H4 (cell line): ENCODE measurements at regions not wholly inside any gene's neighbourhood (a gene's known extent, or its start where the extent isn't known, plus 50 kb on each side); places are given as distances from the start of the nearest gene placed in this dataset.

Experiments
- DNase-seq: peaks from one replicate; pipeline ENCODE4 v3.0.0-alpha.2; 2015; ENCODE audit warnings: low spot score

DNA sequence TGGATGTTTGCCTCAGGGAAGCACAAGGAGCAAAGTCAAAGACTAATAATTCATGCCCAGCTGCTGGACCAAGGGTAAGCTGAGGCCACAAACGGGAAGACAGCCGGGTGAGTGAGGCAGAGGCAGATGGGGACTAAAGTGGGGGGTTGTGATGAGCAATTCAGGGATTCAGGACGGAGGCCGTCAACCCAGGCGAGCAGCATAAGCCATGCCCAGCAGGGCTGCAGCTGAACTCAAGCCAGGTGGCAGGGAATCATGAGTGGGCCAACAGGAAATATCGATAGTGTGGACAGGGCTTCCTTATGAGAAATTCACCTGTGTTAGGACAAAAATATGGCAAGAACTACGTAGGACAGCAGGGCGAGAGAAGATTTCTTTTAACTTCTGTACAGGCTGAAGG, 246.8 kb downstream of the CDC5L start:
- no peak for DNase-seq

DNA sequence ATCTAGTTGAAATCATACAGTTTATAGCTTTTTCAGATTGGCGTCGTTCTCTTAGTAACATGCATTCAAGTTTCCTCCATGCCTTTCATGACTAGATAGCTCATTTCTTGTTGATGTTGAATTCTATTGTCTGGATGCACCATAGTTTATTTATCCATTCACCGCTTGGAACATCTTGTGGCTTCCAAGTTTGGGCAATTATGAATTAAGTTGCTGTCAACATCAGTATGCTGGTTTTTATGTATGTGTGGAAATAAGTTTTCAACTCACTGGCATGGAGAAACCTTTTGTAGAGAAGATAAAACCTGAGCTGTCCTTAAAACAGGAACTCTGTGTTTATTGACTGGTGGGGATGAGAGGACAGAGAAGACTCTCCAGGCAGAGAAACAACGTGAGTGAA, 248.0 kb downstream of the CDC5L start:
- DNase-seq = no peak

DNA sequence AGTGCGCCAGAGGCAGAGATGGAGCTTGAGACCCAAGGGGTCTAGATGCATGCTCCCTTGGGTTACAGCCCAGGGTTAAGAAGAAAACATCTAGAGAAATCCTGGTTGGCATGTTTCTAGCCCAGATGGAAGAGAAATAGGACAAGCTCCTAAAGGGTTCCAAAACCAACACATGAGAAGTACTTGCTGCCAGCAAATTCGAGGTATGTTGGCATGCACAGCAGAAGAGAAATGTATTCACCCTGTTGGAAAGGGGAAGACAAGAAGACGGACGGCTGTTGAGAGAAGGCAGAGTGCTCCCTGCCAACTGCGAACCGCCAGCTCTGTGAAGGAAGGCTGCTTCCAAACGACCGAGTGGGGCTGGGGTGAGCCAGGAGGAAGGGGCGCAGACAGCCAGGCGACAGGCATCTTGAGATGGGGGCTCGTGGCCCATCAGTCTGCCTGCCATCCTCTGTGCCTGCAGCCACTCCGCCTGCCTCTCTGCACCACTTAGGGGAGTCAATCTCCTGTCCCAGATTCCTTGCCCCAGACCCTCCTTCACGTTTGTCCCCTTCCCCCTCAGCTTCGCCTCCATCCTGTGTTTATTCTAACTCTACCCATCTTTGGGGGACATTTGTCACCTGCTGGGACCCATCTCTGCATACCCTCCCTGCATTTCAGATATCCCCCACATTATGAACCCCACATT, 249.2 kb downstream of the CDC5L start:
- no peak for DNase-seq

DNA sequence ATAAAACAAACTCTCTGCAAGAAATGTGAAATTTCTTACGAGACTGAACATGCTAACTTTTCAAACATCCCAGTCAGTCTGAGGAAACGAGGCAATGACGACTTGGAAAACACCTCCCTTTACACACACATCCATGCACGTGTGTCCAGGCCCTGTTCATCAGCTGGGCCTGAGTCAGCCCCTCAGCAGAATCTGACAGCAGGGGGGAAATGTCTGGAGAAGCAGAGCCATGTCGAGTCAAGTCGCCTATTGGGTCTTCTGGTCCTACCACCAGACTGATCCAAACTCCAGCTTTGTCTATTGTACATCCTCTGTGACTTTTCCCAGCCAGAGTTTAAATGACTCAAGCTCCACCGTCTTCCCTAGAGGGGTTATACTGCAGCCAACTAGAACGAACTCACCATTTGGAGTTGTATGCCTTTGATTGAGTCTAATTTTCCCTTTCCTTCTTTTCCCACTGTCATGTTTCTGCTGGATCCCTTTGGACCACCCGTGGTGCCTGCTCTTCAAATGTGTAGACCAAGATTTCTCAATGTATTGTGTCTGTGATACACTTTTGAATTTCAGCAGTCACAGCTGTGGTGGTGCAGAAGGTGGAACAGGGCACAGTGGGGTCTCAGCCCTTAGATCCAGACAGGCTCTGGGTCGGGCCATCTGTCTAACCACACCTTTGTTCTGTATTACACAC, 254.0 kb downstream of the CDC5L start:
- DNase-seq = no peak

DNA sequence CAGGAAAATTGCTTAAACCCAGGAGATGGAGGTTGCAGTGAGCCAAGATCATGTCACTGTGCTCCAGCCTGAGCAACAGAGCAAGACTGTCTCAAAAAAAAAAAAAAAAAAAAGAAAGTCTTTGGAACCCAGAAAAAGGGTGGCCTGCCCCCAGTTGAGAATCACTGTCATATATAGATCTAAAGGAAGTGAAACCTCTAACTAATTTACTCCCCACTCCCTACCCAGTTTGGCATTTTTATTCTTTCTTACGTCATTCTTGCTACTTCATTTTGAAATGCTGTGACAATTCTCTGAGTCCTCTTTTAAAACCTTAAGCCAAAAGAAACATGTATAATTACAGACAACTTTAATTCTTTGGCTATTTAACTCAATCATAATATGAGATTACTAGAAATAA, 254.8 kb downstream of the CDC5L start:
- no peak for DNase-seq

DNA sequence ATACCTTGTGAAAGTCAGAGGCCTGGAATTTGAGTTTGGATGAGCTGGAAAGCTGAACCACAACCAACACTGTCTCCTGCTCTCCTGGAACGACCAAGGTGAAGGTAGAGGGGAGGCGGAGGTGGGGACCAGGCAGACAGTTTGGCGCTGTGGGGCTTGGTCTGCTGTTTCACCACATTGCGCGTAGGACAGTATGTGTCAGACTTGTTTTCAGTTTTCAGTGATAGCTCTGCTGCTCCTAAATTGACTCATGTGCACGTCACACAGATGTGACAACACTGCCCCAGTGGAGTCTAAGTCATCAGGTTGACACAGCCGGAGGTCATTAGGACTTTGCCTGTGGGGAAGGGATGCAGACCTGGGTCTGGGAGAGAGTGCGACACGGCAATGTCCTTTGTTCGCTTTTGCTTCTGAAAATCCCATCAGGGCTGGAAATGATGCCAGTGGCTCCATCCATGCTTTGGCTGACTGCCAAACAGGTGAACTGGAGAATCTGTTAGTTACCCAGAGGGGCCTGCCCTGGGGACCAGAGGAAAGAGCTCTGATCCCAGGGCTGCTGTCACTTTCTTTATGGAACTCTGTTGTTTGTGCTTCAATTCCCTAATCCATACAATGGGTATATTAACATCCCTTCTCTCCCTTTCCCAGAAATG, 255.5 kb downstream of the CDC5L start:
- no peak for DNase-seq

DNA sequence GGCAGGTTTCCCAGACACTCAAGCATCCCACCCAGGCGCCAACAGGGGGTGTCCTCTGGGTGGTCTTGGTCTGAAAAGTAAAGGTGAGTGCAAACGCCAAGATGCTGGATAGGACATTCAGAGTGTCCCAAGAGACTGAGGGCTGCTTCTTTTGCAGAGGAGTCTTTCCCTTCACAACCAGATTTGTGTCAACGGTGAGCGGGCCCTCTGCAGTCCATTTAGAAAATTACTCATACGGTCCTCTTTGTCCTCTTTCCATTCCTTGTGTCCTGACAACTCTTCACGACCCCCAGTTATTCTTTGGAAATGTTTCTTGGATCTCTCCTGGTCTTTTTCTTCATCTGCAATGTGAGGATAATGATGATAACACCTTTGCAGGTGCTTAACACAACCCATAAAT, 257.8 kb downstream of the CDC5L start:
- no peak for DNase-seq

DNA sequence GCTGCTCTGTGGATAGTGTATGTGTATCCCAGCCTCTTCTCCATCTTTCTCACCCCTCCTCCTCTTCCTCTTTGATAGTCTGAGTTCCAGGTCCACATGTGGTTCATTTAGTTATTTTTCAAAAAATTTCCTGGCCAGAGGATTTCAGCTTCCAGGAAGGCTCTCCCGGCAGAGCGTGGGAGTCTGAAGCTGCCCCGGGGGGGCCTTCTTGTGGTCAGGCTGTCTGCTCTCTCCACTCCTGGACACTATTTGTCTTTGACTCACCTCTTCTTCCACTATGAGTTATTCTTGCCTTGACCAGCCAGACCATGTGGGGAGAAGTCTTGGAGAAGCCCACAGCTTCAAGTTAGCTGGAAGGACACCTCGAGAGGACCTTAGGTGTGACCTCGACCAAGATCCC, 258.8 kb downstream of the CDC5L start:
- no peak for DNase-seq

DNA sequence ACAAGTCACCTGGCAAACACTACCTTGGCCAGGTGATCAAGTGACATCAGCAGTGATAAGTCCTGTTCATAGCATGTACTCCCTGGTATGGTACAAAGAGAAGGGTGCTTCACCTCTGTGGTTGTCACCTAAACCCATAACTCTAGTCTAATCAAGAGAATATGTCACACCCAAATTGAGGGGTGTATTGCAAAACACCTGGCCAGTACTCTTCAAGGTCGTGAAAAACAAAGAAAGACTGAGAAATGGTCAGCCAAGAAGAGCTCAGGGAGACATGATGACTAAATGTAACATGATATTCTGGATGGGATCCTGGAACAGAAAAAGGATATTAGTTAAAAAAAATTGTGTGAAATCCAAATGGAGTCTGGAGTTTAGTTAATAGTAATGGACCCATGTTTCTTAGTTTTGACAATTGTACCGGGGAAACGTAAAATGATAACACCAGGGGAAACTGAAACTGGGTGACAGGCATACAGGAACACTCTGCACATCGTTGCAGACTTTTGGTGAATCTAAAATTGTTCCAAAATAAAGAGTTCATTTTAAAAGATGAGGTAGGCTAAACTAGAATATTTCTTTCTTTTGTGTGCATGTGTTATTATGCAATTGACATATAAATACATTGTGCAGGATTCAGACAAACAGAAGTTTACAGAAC, 262.0 kb downstream of the CDC5L start:
- no peak for DNase-seq

DNA sequence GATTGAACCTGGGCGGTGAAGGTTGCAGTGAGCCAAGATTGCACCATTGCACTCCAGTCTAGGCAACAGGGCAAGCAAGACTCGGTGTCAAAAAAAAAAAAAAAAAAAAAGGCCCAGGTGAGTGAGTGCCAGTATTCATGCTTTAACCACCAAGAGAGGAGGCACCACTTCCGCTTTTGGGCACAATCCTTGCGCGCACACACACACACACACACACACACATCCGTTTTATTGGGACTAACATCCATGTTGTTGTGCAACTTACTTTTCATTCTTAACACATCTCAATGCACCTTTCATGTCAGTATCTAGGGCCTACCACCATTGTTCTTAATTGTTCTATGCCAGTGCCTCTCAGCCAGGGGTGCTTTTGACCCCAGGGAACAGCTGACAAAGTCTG, 263.0 kb downstream of the CDC5L start:
- DNase-seq = no peak

DNA sequence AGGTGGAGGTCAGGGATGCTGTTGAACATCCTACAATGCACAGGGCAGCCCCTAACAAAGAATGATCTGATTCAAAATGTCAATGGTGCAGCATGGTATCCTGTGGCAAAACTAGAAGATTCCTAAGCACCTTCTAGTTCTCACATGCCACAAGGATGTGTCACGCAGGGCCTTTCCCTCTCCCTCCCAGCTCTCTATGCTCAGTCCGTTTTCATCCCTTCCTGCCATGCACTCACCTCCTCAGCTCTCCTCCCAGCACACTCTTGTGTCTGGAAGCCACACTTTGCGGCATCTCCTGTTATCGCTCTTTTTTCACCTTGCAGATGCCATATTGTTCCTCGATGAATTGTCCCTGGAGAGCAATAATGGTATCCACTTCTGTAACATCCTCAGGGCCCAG, 263.4 kb downstream of the CDC5L start:
- DNase-seq = no peak

DNA sequence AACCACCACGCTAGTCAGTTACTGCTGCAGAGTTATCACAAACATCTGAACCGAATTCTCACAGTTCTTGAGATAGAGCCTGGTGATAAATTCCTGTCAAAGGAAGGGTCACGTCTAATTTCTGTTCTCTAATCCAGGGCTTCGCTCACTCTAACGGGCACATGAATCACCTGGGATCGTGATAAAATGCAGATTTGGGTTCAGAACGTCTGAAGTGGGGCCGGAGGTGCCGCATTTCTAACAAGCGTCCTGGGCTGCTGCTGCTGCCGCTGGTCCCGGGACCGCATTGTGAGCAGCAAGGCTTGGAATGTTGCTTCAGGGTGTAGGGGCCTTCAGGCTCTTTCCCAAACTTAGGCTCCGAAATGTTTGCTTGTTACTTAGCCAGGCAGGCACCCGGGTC, 264.1 kb downstream of the CDC5L start:
- no peak for DNase-seq

DNA sequence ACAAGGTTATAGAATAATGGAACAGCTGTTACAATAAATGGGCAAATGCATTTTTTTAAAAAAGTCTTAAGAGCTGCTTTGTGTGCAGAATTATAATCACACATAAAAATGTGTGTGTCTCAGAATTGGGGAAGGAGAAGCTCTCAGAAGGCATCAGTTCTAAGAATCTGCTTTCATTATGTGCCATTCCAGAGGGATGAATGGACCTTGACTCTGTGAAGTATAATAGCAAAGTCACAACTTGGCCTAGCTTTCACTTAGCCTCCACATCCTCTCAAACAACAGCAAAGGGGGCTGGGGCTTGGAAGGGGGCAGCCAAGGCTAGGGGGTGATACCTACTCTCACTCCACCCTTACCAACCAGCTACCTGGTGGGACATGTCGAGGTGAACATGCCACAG, 265.0 kb downstream of the CDC5L start:
- DNase-seq = no peak

DNA sequence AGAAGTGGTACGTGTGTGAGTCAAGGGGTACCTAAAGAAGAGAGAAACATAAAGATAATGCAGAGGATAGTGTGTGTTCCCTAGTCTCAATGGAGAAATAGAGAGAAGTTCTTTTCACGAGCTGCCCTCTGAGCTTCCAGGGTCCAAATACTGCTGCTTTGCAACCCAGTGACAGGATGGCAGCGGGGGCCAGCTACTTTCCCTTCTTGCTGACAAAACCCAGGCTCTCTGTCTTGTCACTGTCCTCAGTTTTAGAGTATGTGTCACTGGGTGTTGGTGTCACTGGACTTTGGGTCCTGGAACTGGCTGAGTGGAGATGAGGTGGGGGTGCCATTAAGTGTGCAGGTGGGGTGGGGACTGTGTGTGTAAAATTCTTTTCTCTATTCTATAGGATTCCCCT, 265.6 kb downstream of the CDC5L start:
- no peak for DNase-seq

DNA sequence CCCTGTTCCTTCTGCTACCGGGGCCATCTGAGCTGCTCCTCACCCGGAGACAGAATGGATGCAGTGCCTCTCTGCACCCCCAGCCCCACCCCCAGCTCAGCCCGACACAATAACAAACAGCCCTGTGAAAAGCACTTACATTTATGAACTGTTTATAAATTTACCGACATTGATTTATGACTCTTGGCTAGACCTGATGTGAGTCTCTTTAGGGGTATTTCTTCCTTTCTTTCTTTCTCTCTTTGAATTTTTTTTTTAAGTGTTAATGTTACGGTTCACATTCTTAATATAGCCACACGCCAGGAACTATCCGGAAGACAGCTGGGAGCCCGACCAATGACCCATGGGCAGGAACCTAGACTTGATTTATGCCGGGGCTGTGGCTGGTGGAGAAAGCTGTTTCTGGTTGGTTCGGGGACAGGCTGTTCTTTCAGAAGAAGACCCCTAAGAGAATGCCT, 266.3 kb downstream of the CDC5L start:
- DNase-seq = peak; percentile 49

DNA sequence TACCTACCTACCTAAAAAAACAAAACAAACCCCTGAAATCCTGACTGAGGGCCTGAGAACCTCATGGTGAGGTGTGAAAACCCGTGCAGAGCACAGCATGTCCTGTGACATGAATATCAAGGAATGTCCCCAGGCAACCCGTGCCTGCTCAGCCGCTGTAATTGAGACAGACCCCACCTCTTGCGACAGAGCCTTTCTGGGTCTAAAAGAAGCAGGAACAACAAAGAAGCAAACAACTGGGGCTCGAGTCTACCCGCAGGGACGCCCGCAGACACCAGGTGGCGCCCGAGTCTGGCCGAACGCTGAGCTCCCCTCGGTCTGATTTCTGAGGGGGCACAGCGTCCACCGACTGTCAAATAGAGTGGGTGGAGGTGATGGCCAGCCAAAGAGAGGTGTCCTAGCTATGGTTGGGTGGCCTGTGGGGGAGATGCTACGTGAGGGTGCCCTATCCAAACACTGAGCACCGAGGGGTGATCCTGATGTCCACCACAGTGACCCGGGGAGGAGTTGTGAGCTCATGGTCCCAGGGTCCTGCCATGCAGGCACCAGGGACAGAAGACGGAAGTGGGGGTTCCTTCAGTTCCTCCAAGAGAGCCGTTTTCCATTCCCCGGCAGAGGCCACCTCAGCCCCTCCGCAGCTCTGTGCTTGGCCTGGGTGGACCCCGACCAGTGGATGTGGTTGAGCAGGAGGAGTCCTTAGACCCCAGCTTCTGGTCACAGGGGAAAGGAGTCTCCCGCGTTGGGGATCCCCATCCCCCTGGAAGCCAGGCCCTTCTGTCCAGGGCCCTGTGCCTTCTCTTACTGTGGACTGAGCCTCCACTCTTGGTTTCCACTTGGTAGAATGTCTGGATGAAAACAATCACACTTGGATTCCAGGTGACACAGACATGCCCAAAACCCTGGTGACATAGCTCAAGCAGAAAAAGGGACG, 268.2 kb downstream of the CDC5L start:
- peak; percentile 83 for DNase-seq

DNA sequence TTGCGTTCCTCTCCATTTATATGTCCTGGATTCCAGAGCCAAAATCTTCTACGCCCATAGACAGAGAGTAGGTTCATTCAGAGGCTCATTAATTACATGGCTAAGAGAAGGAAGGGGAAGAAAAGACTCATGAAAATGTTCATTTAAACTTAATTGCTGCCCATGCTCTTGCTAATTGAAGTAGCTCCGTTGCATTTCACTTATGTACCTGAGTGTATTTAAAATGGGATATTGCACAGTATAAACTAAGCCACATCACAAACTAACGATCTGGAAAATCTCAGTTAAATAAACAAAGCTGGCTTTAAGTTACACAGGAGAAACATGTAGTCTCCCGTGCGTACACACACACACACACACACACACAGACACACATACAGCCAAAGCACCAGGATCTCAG, 269.2 kb downstream of the CDC5L start:
- no peak for DNase-seq

DNA sequence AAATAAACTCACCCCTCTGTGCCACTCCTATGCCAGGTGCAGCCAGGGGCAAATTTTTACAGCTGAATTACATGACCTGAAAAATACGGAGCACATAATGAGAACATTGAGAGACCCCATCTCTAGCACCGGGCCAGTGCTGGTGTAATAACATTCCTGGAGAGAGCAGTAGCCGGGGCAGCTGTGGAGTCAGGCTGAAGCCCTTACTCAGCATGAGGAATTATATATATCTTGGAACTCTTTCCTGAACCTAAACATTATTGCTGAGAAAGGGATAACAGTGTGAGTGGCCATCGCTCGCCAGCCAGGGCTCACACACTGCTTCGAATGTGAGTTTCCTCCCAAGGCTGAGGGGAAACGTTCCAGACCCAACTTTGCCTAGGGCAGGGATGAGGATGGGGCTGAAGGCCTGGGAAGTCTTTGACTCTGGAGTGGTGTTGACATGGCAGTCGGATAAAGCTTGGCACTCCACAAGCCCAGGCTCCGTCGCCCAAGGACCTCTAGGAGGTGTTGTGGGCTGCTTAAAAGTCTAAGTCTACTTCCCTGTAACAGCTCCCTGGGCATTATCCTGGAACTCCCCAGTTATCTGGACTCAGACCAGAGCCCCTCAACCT, 269.8 kb downstream of the CDC5L start:
- peak; percentile 48 for DNase-seq

DNA sequence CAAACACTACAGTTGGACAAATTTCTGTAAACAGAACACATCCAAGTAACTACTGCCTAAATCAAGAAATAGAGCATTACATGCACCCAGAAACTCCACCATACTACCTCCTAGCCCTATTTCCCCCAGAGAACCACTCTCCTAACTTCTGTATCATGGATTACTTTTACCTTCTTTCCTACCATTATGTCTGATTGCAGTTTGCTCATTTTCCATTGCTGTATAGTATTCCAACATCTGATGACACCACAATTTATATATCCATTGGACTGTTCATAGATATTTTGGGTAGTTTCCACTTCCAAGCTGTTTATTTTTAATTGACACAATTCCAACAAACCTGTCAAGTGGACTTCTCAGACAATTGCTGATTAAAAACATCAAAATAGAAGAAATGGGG, 271.1 kb downstream of the CDC5L start:
- no peak for DNase-seq

DNA sequence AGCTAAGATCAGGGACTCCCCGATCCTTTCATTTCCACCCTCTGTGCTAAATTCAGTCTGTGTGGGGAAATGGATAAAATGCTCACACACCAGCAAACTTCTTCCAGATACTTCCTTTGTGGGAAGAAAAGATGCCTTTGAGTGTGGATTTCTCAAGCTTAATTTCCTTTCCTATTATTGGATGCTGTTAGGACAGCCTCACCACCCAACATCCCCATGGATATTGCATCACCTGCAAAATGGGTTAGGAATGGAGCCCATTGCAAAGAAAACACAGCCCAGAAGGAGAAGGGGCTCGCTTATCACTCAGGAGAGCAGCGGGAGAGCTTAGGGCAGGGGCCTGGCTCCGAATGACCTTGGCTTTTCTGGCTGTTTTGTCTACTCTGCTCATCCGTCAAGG, 272.2 kb downstream of the CDC5L start:
- no peak for DNase-seq

DNA sequence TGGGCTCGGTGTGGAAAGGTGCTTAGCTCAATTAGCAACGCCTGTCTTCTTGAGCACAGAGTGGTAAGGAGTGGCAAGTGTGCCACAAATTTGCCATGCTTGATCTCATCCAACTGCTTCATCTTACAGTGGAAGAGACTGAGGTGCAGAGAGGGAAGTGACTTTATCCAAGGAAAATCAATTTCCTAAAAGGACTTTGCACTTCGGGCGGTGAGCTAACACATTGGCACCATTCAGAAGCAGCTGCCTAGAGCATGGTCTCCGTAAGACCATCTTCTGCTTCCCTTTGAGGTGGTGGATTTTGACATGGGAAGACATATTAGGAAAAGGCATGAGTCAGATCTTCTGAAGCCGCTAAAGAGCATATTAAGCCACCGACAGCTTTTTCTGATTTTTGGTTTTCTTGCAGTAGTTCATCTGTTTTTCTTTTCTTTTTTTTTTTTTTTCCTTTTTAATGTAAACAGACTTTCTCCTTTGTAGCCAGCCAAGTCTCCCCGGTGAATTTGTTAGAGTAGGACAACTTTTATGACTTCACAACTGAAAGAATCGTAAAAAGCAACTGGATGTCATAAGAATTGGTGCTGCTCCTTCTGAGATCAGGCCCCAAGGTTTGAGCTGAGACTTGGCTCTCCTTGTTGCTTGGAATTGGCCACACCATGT, 273.2 kb downstream of the CDC5L start:
- peak; percentile 43 for DNase-seq
